ENCODE measurements at regions not wholly inside any gene's neighbourhood (a gene's known extent, or its start where the extent isn't known, plus 50 kb on each side); places are given as distances from the start of the nearest gene placed in this dataset.

- no peak for TF ChIP-seq EZH2 (IDR thresholded peaks at IDR 0.05; ENCODE audit: insufficient read depth, poor library complexity, severe bottlenecking)
- TF ChIP-seq EZH2phosphoT487 (IDR thresholded peaks at IDR 0.05; ENCODE audit: insufficient read depth, low read depth) = no peak
Observed at GRCh38 chr6:22129751-22130150, 167.1 kb downstream of the PRL start.
